Esophagus muscularis mucosa (tissue), 4 donors: ENCODE measurements at regions not wholly inside any gene's neighbourhood (a gene's known extent, or its start where the extent isn't known, plus 50 kb on each side); places are given as distances from the start of the nearest gene placed in this dataset.
A peak's percentile ranks its signal among the peaks of the same experiment; 100 is the strongest.

Experiments used
- DNase-seq: peaks from one replicate; pipeline ENCODE4 v3.0.0-alpha.2; 2017; ENCODE audit errors: extremely low spot score
- H3K27ac ChIP-seq, 4 donors: fragments of 200-600 bp; sonication (generic); replicated peaks in 1 of 4; 1 replicate in 3 of 4; 2 replicates in 1 of 4; pipeline ENCODE4 v1.5.1; 2016 to 2019; ENCODE audit warnings: mild to moderate bottlenecking in 1 of 4
- H3K27me3 ChIP-seq, 4 donors: fragments of 200-600 bp; sonication (generic); one replicate each; pipeline versions ENCODE4 v1.5.1 to v1.6.0; 2016 to 2019
- H3K36me3 ChIP-seq, 4 donors: fragments of 200-600 bp; sonication (generic); one replicate each; pipeline ENCODE4 v1.5.1; 2016 to 2019
- H3K4me1 ChIP-seq, 4 donors: fragments of 200-600 bp; sonication (generic); one replicate each; pipeline ENCODE4 v1.5.1; 2016 to 2019
- H3K4me3 ChIP-seq, 4 donors: fragments of 200-600 bp; sonication (generic); 1 replicate in 2 of 4; 2 replicates in 2 of 4; pipeline ENCODE4 v1.5.1; 2016 to 2019; ENCODE audit warnings: mild to moderate bottlenecking in 4 of 4, moderate library complexity in 1 of 4
- H3K9me3 ChIP-seq, 4 donors: fragments of 200-600 bp; sonication (generic); 1 replicate in 3 of 4; 2 replicates in 1 of 4; pipeline ENCODE4 v1.5.1; 2016 to 2019
- EP300 ChIP-seq: sonication (generic); formaldehyde crosslinking; IDR thresholded peaks from one replicate; pipeline ENCODE4 v1.6.1; 2017; ENCODE audit warnings: antibody characterized with exemption
- POLR2A ChIP-seq: fragments of 450-650 bp; IDR thresholded peaks from one replicate; pipeline ENCODE4 v1.6.1; 2017; ENCODE audit warnings: antibody characterized with exemption, moderate library complexity, mild to moderate bottlenecking, low read depth
- POLR2AphosphoS5 ChIP-seq, 2 donors: sonication (generic); formaldehyde crosslinking; IDR thresholded peaks; one replicate each; pipeline ENCODE4 v1.6.1; 2017; ENCODE audit warnings: antibody characterized with exemption in 2 of 2
- whole genome bisulfite sequencing: methylation state at CpG from one replicate; pipeline ENCODE4 v1.1.5; 2018; 5-methylcytosine and 5-hydroxymethylcytosine counted together
- intact Hi-C: fragments of 100-400 bp; cut with DNase I; formaldehyde crosslinking; loops from one replicate; pipeline ENCODE4 v1.15.1; 2023
- TF ChIP-seq, protein P1 (sequence below), 3 experiments: fragments of 200-600 bp in 2 of 3; fragments of 450-650 bp in 1 of 3; sonication (generic) in 2 of 3; IDR thresholded peaks; one replicate each; pipeline ENCODE4 v1.5.1; 2017 to 2019; ENCODE audit warnings: antibody characterized with exemption in 3 of 3, mild to moderate bottlenecking in 2 of 3, moderate library complexity in 1 of 3

DNA sequence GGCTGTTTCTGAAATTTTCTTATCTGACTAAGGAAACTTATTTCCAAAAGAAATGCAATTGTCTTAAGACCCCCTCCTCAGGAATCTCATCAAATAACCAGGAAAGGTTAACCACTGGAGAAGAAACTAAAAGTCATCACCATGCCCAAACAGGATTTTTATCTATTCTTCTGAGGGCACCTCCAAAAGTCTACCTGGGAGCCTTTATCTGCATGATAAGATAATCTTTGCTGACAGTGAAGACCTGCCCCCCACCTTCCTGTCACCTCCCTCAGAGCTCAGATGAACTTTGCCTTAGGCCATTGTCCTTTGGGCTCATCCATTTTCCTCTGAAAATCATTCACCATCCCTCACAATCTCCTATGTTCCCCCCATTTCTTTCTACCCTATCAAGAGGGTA is 137.3 kb upstream of the SMAD3 start:
- Histone ChIP-seq H3K4me1 (peaks cover 15 to 36% (median 25%) of the 10 kb centered on the region in 4 donors), H3K36me3 (no peaks in the 10 kb centered on the region), H3K4me3 (no peak overlapping the region), H3K27ac (peak overlapping the region in 1 of 4 donors; percentile 4), H3K9me3 (peaks cover 0 to 2% (median 0%) of the 10 kb centered on the region in 4 donors), H3K27me3 (no peaks in the 10 kb centered on the region)
- DNase-seq = no peak
- intact Hi-C loops = no loop called here
- TF ChIP-seq POLR2A (no peak), POLR2AphosphoS5 (IDR thresholded peaks at IDR 0.05) (no peak)

DNA sequence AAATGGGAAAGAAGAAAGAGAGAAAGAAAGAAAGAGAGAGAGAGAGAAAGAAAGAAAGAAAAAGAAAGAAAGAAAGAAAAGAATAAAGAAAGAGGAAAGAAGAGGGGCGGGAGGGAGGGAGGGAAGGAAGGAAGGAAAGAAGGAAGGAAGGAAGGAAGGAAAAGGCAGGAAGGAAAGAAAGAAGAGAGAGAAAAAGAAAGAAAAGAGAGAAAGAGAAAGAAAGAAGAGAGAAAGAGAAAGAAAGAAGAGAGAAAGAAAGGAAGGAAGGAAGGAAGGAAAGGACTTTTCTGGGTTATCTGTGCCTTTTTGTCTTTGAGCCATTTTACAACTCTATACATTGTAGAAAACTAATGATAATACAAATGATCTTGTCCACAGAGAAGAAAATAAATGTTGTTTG is 136.6 kb upstream of the SMAD3 start:
- Histone ChIP-seq H3K27ac (no peak overlapping the region), H3K9me3 (no peaks in the 10 kb centered on the region), H3K4me1 (peaks cover 15 to 36% (median 25%) of the 10 kb centered on the region in 4 donors), H3K27me3 (no peaks in the 10 kb centered on the region), H3K4me3 (no peak overlapping the region), H3K36me3 (no peaks in the 10 kb centered on the region)
- intact Hi-C loops = no loop called here
- DNase-seq = no peak
- no peak for TF ChIP-seq POLR2AphosphoS5 (IDR thresholded peaks at IDR 0.05)
- TF ChIP-seq POLR2A = no peak
- TF ChIP-seq, protein P1, sequence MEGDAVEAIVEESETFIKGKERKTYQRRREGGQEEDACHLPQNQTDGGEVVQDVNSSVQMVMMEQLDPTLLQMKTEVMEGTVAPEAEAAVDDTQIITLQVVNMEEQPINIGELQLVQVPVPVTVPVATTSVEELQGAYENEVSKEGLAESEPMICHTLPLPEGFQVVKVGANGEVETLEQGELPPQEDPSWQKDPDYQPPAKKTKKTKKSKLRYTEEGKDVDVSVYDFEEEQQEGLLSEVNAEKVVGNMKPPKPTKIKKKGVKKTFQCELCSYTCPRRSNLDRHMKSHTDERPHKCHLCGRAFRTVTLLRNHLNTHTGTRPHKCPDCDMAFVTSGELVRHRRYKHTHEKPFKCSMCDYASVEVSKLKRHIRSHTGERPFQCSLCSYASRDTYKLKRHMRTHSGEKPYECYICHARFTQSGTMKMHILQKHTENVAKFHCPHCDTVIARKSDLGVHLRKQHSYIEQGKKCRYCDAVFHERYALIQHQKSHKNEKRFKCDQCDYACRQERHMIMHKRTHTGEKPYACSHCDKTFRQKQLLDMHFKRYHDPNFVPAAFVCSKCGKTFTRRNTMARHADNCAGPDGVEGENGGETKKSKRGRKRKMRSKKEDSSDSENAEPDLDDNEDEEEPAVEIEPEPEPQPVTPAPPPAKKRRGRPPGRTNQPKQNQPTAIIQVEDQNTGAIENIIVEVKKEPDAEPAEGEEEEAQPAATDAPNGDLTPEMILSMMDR (IDR thresholded peaks at IDR 0.05) = no peak
- TF ChIP-seq EP300 = no peak
- WGBS = 94% methylated on average over 1 of the region's 1 CpG

- intact Hi-C loops = no loop called here
- H3K4me1 ChIP-seq = peaks cover 15 to 36% (median 25%) of the 10 kb centered on the region in 4 donors
- H3K27me3 ChIP-seq = no peaks in the 10 kb centered on the region
- TF ChIP-seq EP300 (no peak), POLR2AphosphoS5 (IDR thresholded peaks at IDR 0.05) (no peak), POLR2A (no peak)
- TF ChIP-seq, protein P1 (IDR thresholded peaks at IDR 0.05) = no peak
- H3K4me3 ChIP-seq = no peak overlapping the region
- H3K9me3 ChIP-seq = no peaks in the 10 kb centered on the region
- 90% methylated on average over 2 of the region's 2 CpGs for WGBS
- H3K36me3 ChIP-seq = no peaks in the 10 kb centered on the region
- H3K27ac ChIP-seq = no peak overlapping the region
- no peak for DNase-seq
Observed at GRCh38 chr15:66929843-66930402, 135.5 kb upstream of the SMAD3 start.

- intact Hi-C loops = no loop called here
- no peak for DNase-seq
- TF ChIP-seq POLR2AphosphoS5 (IDR thresholded peaks at IDR 0.05) = no peak
- H3K4me3 ChIP-seq = no peak overlapping the region
- H3K27me3 ChIP-seq = no peaks in the 10 kb centered on the region
- H3K27ac ChIP-seq = no peak overlapping the region
- no peaks in the 10 kb centered on the region for H3K9me3 ChIP-seq
- peaks cover 27 to 49% (median 34%) of the 10 kb centered on the region in 4 donors for H3K4me1 ChIP-seq
- no peaks in the 10 kb centered on the region for H3K36me3 ChIP-seq
- 39% methylated on average over 15 of the region's 15 CpGs for WGBS
Observed at GRCh38 chr15:66931768-66932633, 133.4 kb upstream of the SMAD3 start.

GRCh38 chr15:66932634-66933024 is 132.8 kb upstream of the SMAD3 start:
- H3K36me3 ChIP-seq = no peaks in the 10 kb centered on the region
- no peak for DNase-seq
- no peaks in the 10 kb centered on the region for H3K27me3 ChIP-seq
- no peaks in the 10 kb centered on the region for H3K9me3 ChIP-seq
- intact Hi-C loops = no loop called here
- over 99% methylated on average over 6 of the region's 6 CpGs for whole genome bisulfite sequencing
- H3K4me3 ChIP-seq = no peak overlapping the region
- H3K4me1 ChIP-seq = peaks cover 27 to 48% (median 33%) of the 10 kb centered on the region in 4 donors
- TF ChIP-seq, protein P1 (IDR thresholded peaks at IDR 0.05) = no peak
- TF ChIP-seq POLR2AphosphoS5 (IDR thresholded peaks at IDR 0.05) = no peak
- no peak for TF ChIP-seq POLR2A
- TF ChIP-seq EP300 = no peak
- H3K27ac ChIP-seq = no peak overlapping the region
